BLaER1 treated with 17β-estradiol and CSF1 and Interleukin-3, amounts not matched to agents 10 nM and 100 nM (cell line): ENCODE measurements at regions not wholly inside any gene's neighbourhood (a gene's known extent, or its start where the extent isn't known, plus 50 kb on each side); places are given as distances from the start of the nearest gene placed in this dataset.

Source experiments
- H3K27ac ChIP-seq, 11 experiments: shearing (Covaris generic); formaldehyde crosslinking; 2 replicates each; pipeline ENCODE4 v1.8.1; 2022
- H3K27me3 ChIP-seq, 11 experiments: shearing (Covaris generic); formaldehyde crosslinking; 2 replicates each; pipeline ENCODE4 v1.8.1; 2022
- H3K36me3 ChIP-seq, 11 experiments: shearing (Covaris generic); formaldehyde crosslinking; 2 replicates each; pipeline ENCODE4 v1.8.1; 2022
- H3K4me1 ChIP-seq, 10 experiments: shearing (Covaris generic); formaldehyde crosslinking; 2 replicates each; pipeline ENCODE4 v1.8.1; 2022
- H3K4me2 ChIP-seq, 11 experiments: shearing (Covaris generic); formaldehyde crosslinking; 2 replicates each; pipeline ENCODE4 v1.8.1; 2022
- H3K4me3 ChIP-seq, 10 experiments: shearing (Covaris generic); formaldehyde crosslinking; 2 replicates each; pipeline ENCODE4 v1.8.1; 2022
- H3K9ac ChIP-seq, 11 experiments: shearing (Covaris generic); formaldehyde crosslinking; 2 replicates each; pipeline ENCODE4 v1.8.1; 2022
- H3K9me3 ChIP-seq, 11 experiments: shearing (Covaris generic); formaldehyde crosslinking; replicated peaks in 1 of 11; 2 replicates each; pipeline ENCODE4 v1.8.1; 2022
- H4K20me1 ChIP-seq, 11 experiments: shearing (Covaris generic); formaldehyde crosslinking; 2 replicates each; pipeline ENCODE4 v1.8.1; 2022
- Cebpa-rat ChIP-seq, 11 experiments: shearing (Covaris generic); IDR thresholded peaks; 2 replicates each; pipeline ENCODE4 v1.8.1; 2022

DNA sequence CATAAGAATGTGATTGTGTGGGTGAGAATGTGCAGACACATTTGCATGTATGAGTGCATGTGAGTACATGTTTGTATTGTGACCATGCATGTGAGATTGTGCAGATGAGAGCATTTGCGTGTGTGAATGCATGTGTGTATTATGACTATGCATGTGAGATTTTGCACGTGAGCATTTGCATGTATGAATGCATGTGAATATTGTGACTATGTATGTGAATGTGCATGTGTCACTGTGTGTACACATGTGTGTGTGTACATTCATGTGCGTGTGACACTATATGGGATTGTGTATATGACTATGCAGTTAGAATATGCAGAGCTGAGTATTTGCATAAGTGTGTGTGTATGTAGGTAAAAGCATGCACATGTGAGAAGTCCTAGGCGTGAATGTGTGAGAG lies 381.3 kb upstream of the MAF start:
- Histone ChIP-seq H3K9ac (no peak overlapping the region), H3K4me1 (no peaks in the 10 kb centered on the region), H3K9me3 (no peaks in the 10 kb centered on the region), H4K20me1 (no peaks in the 10 kb centered on the region), H3K4me3 (no peak overlapping the region), H3K36me3 (no peaks in the 10 kb centered on the region), H3K4me2 (no peak overlapping the region), H3K27me3 (no peaks in the 10 kb centered on the region), H3K27ac (no peak overlapping the region)
- TF ChIP-seq Cebpa-rat (IDR thresholded peaks at IDR 0.05), result no peak

- Histone ChIP-seq H4K20me1 (no peaks in the 10 kb centered on the region), H3K27ac (no peak overlapping the region), H3K36me3 (no peaks in the 10 kb centered on the region), H3K9me3 (no peaks in the 10 kb centered on the region), H3K4me2 (no peak overlapping the region), H3K27me3 (no peaks in the 10 kb centered on the region), H3K4me3 (no peak overlapping the region), H3K9ac (no peak overlapping the region), H3K4me1 (no peaks in the 10 kb centered on the region)
- TF ChIP-seq Cebpa-rat (IDR thresholded peaks at IDR 0.05), result no peak
These were observed 380.3 kb upstream of the MAF start for GRCh38 chr16:79980650-79981521.

- Histone ChIP-seq H3K9ac (no peak overlapping the region), H3K4me2 (no peak overlapping the region), H3K4me3 (no peak overlapping the region), H3K9me3 (no peaks in the 10 kb centered on the region), H3K27ac (no peak overlapping the region), H3K36me3 (no peaks in the 10 kb centered on the region), H3K27me3 (no peaks in the 10 kb centered on the region), H3K4me1 (no peaks in the 10 kb centered on the region), H4K20me1 (no peaks in the 10 kb centered on the region)
- TF ChIP-seq Cebpa-rat (IDR thresholded peaks at IDR 0.05), result no peak
These were observed 377.7 kb upstream of the MAF start for GRCh38 chr16:79977940-79978836.

GRCh38 chr16:79973320-79973719 lies 372.8 kb upstream of the MAF start:
- no peak overlapping the region for H3K4me3 ChIP-seq
- H3K4me1 ChIP-seq, result peaks cover 0 to 3% (median 0%) of the 10 kb centered on the region in 10 experiments; a peak in 1 of 20 replicates
- TF ChIP-seq Cebpa-rat (IDR thresholded peaks at IDR 0.05), result no peak
- H3K9ac ChIP-seq, result no peak overlapping the region
- H3K9me3 ChIP-seq, result no peaks in the 10 kb centered on the region
- no peak overlapping the region for H3K27ac ChIP-seq
- H4K20me1 ChIP-seq, result no peaks in the 10 kb centered on the region
- H3K27me3 ChIP-seq, result no peaks in the 10 kb centered on the region
- no peak overlapping the region for H3K4me2 ChIP-seq
- H3K36me3 ChIP-seq, result no peaks in the 10 kb centered on the region

DNA sequence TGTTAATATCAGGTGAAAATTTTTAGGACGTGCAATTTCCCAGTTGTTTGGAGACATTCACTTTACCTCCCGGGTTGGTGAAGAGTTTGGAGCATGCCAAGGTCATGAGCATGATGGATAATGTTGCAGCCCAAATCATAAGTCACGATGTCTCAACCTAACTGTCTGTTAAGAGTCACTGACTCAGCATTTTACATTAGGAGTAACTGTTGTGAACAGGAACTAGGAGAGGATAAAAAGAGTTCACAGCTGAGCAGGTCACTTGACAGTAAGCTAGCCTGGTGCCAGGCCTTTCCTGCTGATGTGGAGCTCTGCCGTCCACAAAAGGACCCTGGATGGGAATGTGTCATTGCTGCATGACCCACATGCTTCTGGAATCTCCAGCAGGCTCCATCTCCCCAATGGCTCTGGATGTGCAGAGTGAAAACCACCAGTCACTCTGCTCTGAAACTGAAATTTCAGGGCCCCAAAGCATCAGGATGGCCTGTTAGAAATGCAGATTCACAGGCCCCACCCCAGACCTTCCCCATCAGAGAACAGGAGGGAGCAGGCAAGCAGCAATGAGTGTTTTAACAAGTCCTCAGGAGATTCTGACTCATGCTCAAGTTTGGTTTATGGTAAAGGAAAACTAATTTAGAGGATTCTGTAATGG lies 371.6 kb upstream of the MAF start:
- Histone ChIP-seq H3K27me3 (no peaks in the 10 kb centered on the region), H3K4me3 (no peak overlapping the region), H3K9ac (no peak overlapping the region), H3K36me3 (no peaks in the 10 kb centered on the region), H3K9me3 (no peaks in the 10 kb centered on the region), H3K4me2 (no peak overlapping the region), H3K27ac (no peak overlapping the region), H4K20me1 (no peaks in the 10 kb centered on the region), H3K4me1 (peaks cover 0 to 3% (median 0%) of the 10 kb centered on the region in 10 experiments; a peak in 1 of 20 replicates)
- no peak for TF ChIP-seq Cebpa-rat (IDR thresholded peaks at IDR 0.05)

GRCh38 chr16:79971237-79971572 lies 370.7 kb upstream of the MAF start:
- no peak overlapping the region for H3K4me2 ChIP-seq
- H3K4me3 ChIP-seq, result no peak overlapping the region
- no peaks in the 10 kb centered on the region for H3K27me3 ChIP-seq
- H3K9me3 ChIP-seq, result no peaks in the 10 kb centered on the region
- no peaks in the 10 kb centered on the region for H3K36me3 ChIP-seq
- H3K9ac ChIP-seq, result no peak overlapping the region
- peaks cover 0 to 6% (median 3%) of the 10 kb centered on the region in 10 experiments; a peak in 7 of 20 replicates for H3K4me1 ChIP-seq
- no peak for TF ChIP-seq Cebpa-rat (IDR thresholded peaks at IDR 0.05)
- H3K27ac ChIP-seq, result no peak overlapping the region
- no peaks in the 10 kb centered on the region for H4K20me1 ChIP-seq

- Histone ChIP-seq H3K9ac (no peak overlapping the region), H3K27me3 (no peaks in the 10 kb centered on the region), H3K9me3 (no peaks in the 10 kb centered on the region), H4K20me1 (no peaks in the 10 kb centered on the region), H3K27ac (no peak overlapping the region), H3K4me3 (no peak overlapping the region), H3K36me3 (no peaks in the 10 kb centered on the region), H3K4me1 (peaks cover 0 to 6% (median 4%) of the 10 kb centered on the region in 10 experiments; a peak in 7 of 20 replicates), H3K4me2 (no peak overlapping the region)
- TF ChIP-seq Cebpa-rat (IDR thresholded peaks at IDR 0.05), result peak in 7 of 11 experiments; percentile 23 to 74 (median 38); a peak in 8 of 22 replicates
These were observed 370.2 kb upstream of the MAF start for GRCh38 chr16:79970551-79971236.

GRCh38 chr16:79970087-79970486 lies 369.6 kb upstream of the MAF start:
- Histone ChIP-seq H3K36me3 (no peaks in the 10 kb centered on the region), H3K27ac (no peak overlapping the region), H4K20me1 (no peaks in the 10 kb centered on the region), H3K9me3 (no peaks in the 10 kb centered on the region), H3K4me3 (no peak overlapping the region), H3K9ac (no peak overlapping the region), H3K4me2 (no peak overlapping the region), H3K27me3 (no peaks in the 10 kb centered on the region), H3K4me1 (peaks cover 0 to 6% (median 4%) of the 10 kb centered on the region in 10 experiments; a peak in 7 of 20 replicates)
- TF ChIP-seq Cebpa-rat (IDR thresholded peaks at IDR 0.05), result no peak

- peaks cover 0 to 6% (median 4%) of the 10 kb centered on the region in 10 experiments; a peak in 7 of 20 replicates for H3K4me1 ChIP-seq
- H3K9ac ChIP-seq, result no peak overlapping the region
- H3K4me3 ChIP-seq, result no peak overlapping the region
- H3K27ac ChIP-seq, result no peak overlapping the region
- no peak overlapping the region for H3K4me2 ChIP-seq
- H3K9me3 ChIP-seq, result no peaks in the 10 kb centered on the region
- TF ChIP-seq Cebpa-rat (IDR thresholded peaks at IDR 0.05), result no peak
- no peaks in the 10 kb centered on the region for H3K36me3 ChIP-seq
- no peaks in the 10 kb centered on the region for H4K20me1 ChIP-seq
- H3K27me3 ChIP-seq, result no peaks in the 10 kb centered on the region
These were observed 368.9 kb upstream of the MAF start for GRCh38 chr16:79969458-79969857.
